AG09309 (cell line): ENCODE measurements at regions not wholly inside any gene's neighbourhood (a gene's known extent, or its start where the extent isn't known, plus 50 kb on each side); places are given as distances from the start of the nearest gene placed in this dataset.

ENCODE experiments used
- DNase-seq: peaks from one replicate; pipeline ENCODE4 v3.0.0-alpha.2; 2010; ENCODE audit warnings: low read depth
- H3K4me3 ChIP-seq: 2 replicates; pipeline ENCODE4 v1.5.1; 2011; ENCODE audit warnings: mild to moderate bottlenecking, low read depth, low read length, moderate library complexity; ENCODE audit not compliant: control insufficient read depth
- TF ChIP-seq, protein P1 (sequence below): IDR thresholded peaks from 2 replicates; pipeline ENCODE4 v1.5.1; 2011; ENCODE audit warnings: mild to moderate bottlenecking, low read depth, low read length, inconsistent platforms; ENCODE audit not compliant: insufficient read depth, control insufficient read depth; ENCODE audit errors: missing control alignments

DNA sequence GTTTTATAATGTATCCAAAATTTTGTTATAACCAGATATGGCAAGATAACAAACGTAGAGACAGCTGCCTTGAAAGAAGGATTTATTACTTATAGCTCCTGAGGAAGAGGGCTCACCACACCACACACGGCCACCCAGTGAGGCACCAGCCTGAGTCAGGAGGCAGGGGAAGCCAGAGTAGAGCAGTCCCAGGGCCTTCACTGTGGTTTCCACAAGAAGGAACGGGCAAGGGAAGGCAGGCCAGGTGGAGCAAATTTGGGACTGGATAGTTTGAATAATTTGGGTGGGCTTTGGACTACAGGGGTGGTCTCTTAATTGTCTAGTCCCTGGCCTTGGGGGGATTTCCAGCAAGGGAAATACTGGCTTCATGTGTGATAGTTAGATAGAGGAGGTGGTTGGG lies 72.5 kb downstream of the RRAGC start:
- DNase-seq, result no peak
- TF ChIP-seq, protein P1, sequence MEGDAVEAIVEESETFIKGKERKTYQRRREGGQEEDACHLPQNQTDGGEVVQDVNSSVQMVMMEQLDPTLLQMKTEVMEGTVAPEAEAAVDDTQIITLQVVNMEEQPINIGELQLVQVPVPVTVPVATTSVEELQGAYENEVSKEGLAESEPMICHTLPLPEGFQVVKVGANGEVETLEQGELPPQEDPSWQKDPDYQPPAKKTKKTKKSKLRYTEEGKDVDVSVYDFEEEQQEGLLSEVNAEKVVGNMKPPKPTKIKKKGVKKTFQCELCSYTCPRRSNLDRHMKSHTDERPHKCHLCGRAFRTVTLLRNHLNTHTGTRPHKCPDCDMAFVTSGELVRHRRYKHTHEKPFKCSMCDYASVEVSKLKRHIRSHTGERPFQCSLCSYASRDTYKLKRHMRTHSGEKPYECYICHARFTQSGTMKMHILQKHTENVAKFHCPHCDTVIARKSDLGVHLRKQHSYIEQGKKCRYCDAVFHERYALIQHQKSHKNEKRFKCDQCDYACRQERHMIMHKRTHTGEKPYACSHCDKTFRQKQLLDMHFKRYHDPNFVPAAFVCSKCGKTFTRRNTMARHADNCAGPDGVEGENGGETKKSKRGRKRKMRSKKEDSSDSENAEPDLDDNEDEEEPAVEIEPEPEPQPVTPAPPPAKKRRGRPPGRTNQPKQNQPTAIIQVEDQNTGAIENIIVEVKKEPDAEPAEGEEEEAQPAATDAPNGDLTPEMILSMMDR, result no peak
- no peak overlapping the region for H3K4me3 ChIP-seq

DNA sequence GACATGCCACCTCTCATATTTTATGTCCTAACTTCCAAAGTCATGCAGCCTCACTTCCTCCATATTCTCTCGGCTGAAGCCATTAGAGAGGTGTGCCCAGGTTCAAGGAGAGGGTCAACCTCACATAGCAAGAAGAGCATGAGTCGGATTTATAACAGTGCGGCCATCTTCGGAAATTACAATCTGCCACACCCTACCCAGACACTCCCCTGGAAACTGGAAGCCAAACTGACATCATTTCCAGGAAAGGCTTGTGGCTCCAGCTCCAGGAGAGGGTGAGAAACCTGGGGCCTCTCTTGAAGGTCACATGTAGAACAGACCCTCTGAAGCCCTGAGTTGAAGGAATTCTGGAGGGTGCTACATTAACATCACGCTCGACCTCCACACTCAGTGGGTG lies 73.5 kb downstream of the RRAGC start:
- H3K4me3 ChIP-seq, result no peak overlapping the region
- DNase-seq, result no peak
- TF ChIP-seq, protein P1, result no peak

DNA sequence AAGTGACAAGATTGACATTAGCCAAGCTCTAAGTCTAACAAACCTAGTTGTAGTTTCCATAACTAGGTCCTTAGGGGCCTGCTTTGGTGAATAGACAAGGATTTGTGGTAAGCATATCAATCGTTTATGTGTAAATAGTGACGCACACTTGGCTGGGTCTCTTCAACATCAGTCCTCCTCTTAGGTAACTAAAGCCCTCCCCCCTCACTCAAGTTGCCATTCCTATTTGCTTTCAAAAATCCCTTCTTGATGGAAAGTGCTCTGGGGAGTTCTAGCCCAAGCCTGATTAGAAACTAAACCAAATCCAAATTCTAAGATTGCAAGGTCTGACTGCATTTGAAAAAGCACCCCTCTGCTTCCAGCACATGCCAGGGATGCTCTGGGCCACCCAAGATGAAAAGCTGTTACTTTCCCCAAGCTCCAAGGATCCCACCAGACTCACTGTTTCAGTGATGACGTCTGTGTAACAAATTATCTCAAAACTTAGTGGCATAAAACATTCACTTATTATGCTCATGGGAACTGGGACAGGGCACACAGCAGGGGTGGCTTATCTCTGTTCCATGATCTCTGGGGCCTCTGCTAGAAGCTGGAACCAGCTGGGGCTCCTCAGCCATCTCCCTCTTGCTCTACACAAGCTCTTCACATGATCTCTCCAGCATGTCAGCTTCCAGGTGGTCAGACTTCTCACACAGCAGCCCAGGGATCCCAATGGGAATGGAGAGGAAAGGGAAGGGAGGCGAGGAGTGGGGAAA lies 74.1 kb downstream of the RRAGC start:
- no peak overlapping the region for H3K4me3 ChIP-seq
- no peak for DNase-seq
- TF ChIP-seq, protein P1, result no peak

DNA sequence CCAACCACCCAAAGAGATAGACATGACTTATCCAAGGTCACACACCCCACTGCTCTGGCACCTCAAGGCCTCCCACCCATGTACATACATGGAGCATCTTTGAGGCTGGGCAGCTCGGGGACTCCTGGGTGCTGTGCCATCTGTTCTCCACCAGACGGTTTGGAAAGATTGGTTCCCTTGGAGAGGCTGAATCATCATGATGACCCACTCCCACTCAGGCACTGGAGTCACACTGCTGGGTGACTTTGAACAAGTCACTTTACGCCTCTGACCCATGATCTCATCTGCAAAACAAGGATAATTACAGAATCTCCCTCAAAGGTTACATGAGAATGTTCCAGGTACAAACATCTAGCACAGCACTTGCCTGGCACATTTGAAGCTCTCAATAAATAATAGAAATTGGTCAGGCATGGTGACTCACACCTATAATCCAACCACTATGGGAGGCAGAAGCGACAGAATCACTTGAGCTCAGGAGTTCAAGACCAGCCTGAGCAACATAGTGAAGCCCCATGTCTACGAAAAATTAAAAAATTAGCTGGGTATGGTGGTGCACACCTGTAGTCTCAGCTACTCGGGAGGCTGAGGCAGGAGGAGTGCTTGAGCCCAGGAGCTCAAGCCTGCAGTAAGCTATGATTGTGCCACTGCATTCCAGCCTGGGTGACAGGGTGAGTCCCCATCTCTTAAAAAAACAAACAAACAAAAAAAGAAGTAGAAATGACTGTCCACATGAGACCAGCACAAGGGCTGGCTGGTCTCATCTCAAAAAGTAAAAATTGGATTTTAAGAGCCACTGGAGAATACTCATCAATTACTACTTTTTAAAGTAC lies 74.9 kb downstream of the RRAGC start:
- TF ChIP-seq, protein P1, result no peak
- H3K4me3 ChIP-seq, result no peak overlapping the region
- no peak for DNase-seq

DNA sequence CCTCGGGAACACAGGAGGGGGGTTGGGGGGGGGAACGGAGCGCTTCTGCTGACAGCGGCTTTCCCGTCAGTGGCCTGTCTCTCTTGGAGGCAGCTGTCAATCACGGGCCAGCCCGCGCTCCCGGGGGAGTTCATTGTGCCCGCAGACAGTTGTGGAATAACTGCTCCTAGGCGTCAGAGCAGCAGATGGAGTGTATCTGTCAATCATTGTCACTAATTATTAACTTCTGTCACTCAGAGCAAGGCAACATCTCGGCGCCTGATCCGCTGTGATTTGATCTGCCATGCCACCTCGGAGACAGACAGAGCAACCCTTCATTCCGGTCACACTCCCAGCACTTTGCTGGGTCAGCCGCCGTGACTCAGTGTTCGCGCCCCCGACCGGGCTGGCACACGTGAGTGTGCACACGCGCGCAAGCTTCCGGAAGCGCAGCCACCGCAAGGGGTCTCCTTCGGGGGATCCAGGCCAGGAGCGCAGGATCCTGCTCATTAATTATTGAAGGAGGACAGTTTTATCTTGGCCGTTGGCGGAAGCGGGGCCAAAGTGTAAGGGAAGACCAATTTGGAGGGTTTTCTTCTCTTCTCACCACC lies 75.8 kb downstream of the RRAGC start:
- no peak overlapping the region for H3K4me3 ChIP-seq

DNA sequence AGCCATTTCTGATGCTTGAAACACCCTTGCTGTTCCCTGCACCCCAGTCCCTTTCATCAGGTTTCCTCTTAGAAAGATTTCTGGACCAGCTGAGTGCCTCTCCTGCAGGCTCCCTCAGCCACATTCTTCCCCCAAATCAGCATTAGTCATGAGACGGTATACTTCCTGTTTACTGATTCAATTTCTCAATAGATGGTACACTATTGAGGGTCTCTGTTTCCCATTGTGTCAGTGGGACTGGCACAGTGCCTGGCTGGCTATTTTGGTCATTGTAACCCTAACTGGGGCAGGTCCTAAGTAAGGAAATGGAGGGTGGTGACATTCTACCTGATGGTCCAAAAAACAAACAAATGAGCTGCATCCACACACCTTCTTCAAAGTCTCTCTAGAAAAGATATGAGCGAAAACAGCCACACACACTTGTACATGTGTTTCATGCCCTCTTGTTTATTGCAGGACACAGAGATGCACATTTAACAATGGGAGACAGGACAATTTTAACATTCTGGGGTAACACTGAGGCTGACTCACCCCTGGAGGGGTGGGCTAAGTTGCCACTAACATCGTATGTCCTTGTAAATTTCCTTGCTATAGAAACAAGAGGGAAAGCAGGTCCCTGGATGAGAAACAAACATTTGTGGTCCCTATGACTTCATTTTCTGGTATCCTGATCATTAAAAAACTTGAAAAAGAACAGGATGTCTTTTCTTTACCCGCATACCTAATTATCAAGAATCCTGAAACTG lies 77.5 kb downstream of the RRAGC start:
- H3K4me3 ChIP-seq, result no peak overlapping the region
- DNase-seq, result no peak
- TF ChIP-seq, protein P1, result no peak

More for the DNA sequence above, 75.8 kb downstream of the RRAGC start:
- no peak for DNase-seq
- TF ChIP-seq, protein P1, result no peak
